Right lobe of liver (tissue), 6 donors: ENCODE measurements at regions not wholly inside any gene's neighbourhood (a gene's known extent, or its start where the extent isn't known, plus 50 kb on each side); places are given as distances from the start of the nearest gene placed in this dataset.
A peak's percentile ranks its signal among the peaks of the same experiment; 100 is the strongest.
"Not testable (repeated sequence)": the region's sequence is repeated elsewhere in the genome, so short reads cannot be mapped to it uniquely, and the experiment has no call there.

Experiments used
- ATAC-seq, 4 donors: fragments of 200-7000 bp; cut with Tn5 transposase; one replicate each; pipeline ENCODE4 v1.9.1; 2020; ENCODE audit warnings: mild to moderate bottlenecking in 4 of 4, moderate library complexity in 4 of 4
- DNase-seq, 3 donors: peaks; one replicate each; pipeline ENCODE4 v3.0.0-alpha.2; 2020
- H3K27ac ChIP-seq, 3 donors: fragments of 200-600 bp; one replicate each; pipeline ENCODE4 v1.8.0; 2022
- H3K27me3 ChIP-seq, 2 donors: fragments of 200-600 bp; one replicate each; pipeline ENCODE4 v1.8.0; 2022
- H3K36me3 ChIP-seq, 4 donors: fragments of 200-600 bp; sonication (generic) in 1 of 4; one replicate each; pipeline versions ENCODE4 v1.5.1 to v1.8.0; 2017 to 2022; ENCODE audit warnings: control low read depth in 1 of 4
- H3K4me1 ChIP-seq, 4 donors: fragments of 200-600 bp; sonication (generic) in 1 of 4; one replicate each; pipeline versions ENCODE4 v1.5.1 to v1.8.0; 2017 to 2022; ENCODE audit warnings: control low read depth in 1 of 4
- H3K4me3 ChIP-seq, 3 donors: fragments of 200-600 bp; one replicate each; pipeline ENCODE4 v1.8.0; 2022
- H3K9me3 ChIP-seq, 4 donors: fragments of 200-600 bp; sonication (generic) in 1 of 4; one replicate each; pipeline versions ENCODE4 v1.5.1 to v1.8.0; 2017 to 2022; ENCODE audit warnings: control low read depth in 1 of 4
- CTCF ChIP-seq, 4 donors: fragments of 200-600 bp in 3 of 4; fragments of 450-650 bp in 1 of 4; IDR thresholded peaks; one replicate each; pipeline versions ENCODE4 v1.5.1 to v1.8.0; 2016 to 2022; ENCODE audit warnings: antibody characterized with exemption in 4 of 4, mild to moderate bottlenecking in 2 of 4
- POLR2A ChIP-seq: fragments of 450-650 bp; IDR thresholded peaks from one replicate; pipeline ENCODE4 v1.6.1; 2017; ENCODE audit warnings: antibody characterized with exemption, mild to moderate bottlenecking
- WGBS: methylation state at CpG from one replicate; pipeline ENCODE4 v1.1.6; 2018; ENCODE audit warnings: low coverage, low lambda C conversion rate; ENCODE audit not compliant: insufficient coverage; ENCODE audit errors: missing lambda C conversion rate; 5-methylcytosine and 5-hydroxymethylcytosine counted together
- intact Hi-C, 2 donors: fragments of 100-400 bp; cut with DNase I; formaldehyde crosslinking; loops; one replicate each; pipeline versions ENCODE4 v1.11.2 to v1.14.1; 2022
- donor health status: DM: no; HTN: yes; CAD: no.
- donor health status: DM: no; HTN: no; CAD: no.
- donor health status: DM: no; HTN: no; CAD: no.
- donor health status: DM: no; HTN: yes; CAD: no.
- donor health status: DM: no; HTN: yes; CAD: no.

- no peaks in the 10 kb centered on the region for H3K36me3 ChIP-seq
- H3K4me1 ChIP-seq, result no peaks in the 10 kb centered on the region
- intact Hi-C loops, result no loop called here
- no peaks in the 10 kb centered on the region for H3K27me3 ChIP-seq
- no peak overlapping the region for H3K27ac ChIP-seq
- ATAC-seq (no peak), DNase-seq (no peak)
- no peak for TF ChIP-seq POLR2A
- no peak for TF ChIP-seq CTCF (IDR thresholded peaks at IDR 0.05)
- WGBS, result 52% methylated on average over 5 of the region's 5 CpGs
- no peaks in the 10 kb centered on the region for H3K9me3 ChIP-seq
- H3K4me3 ChIP-seq, result no peak overlapping the region
Measured at GRCh38 chr11:72520815-72521214, 86.5 kb upstream of the CLPB start.

- 83% methylated on average over 2 of the region's 2 CpGs for WGBS
- H3K4me1 ChIP-seq, DNase-seq, H3K36me3 ChIP-seq, H3K4me3 ChIP-seq, intact Hi-C loops, H3K27me3 ChIP-seq, H3K27ac ChIP-seq, H3K9me3 ChIP-seq: not testable (repeated sequence)
- ATAC-seq, result peak in 3 of 4 donors; percentile 16 to 32 (median 31)
Measured at GRCh38 chr11:72519882-72520281, 85.6 kb upstream of the CLPB start.

- H3K9me3 ChIP-seq, result no peaks in the 10 kb centered on the region
- WGBS, result 38% methylated on average over 8 of the region's 8 CpGs
Measured at GRCh38 chr11:72519220-72519881, 85.0 kb upstream of the CLPB start.

GRCh38 chr11:72514331-72514730, 80.0 kb upstream of the CLPB start:
- no peak overlapping the region for H3K27ac ChIP-seq
- no peak overlapping the region for H3K4me3 ChIP-seq
- no peaks in the 10 kb centered on the region for H3K27me3 ChIP-seq
- no peaks in the 10 kb centered on the region for H3K36me3 ChIP-seq
- TF ChIP-seq CTCF (IDR thresholded peaks at IDR 0.05), result no peak
- no peak for TF ChIP-seq POLR2A
- intact Hi-C loops, result no loop called here
- no peak for ATAC-seq
- 62% methylated on average over 3 of the region's 3 CpGs for WGBS
- no peaks in the 10 kb centered on the region for H3K9me3 ChIP-seq
- no peak for DNase-seq
- H3K4me1 ChIP-seq, result no peaks in the 10 kb centered on the region

More at GRCh38 chr11:72519220-72519881, 85.0 kb upstream of the CLPB start:
- TF ChIP-seq POLR2A (no peak), CTCF (IDR thresholded peaks at IDR 0.05) (no peak)
- Histone ChIP-seq H3K4me3 (peak overlapping the region in 1 of 3 donors; percentile 9), H3K27ac (no peak overlapping the region), H3K36me3 (no peaks in the 10 kb centered on the region), H3K4me1 (no peaks in the 10 kb centered on the region), H3K27me3 (no peaks in the 10 kb centered on the region)
- DNase-seq (no peak), ATAC-seq (peak; percentile 38 to 59 (median 54))
- intact Hi-C loops, result no loop called here

- H3K9me3 ChIP-seq, result no peaks in the 10 kb centered on the region
- no peak overlapping the region for H3K27ac ChIP-seq
- TF ChIP-seq POLR2A (no peak), CTCF (IDR thresholded peaks at IDR 0.05) (no peak)
- no peaks in the 10 kb centered on the region for H3K27me3 ChIP-seq
- no peak overlapping the region for H3K4me3 ChIP-seq
- ATAC-seq (no peak), DNase-seq (no peak)
- H3K4me1 ChIP-seq, result no peaks in the 10 kb centered on the region
- intact Hi-C loops, result no loop called here
- 50% methylated on average over 1 of the region's 1 CpG for WGBS
- no peaks in the 10 kb centered on the region for H3K36me3 ChIP-seq
Measured at GRCh38 chr11:72513411-72513810, 79.1 kb upstream of the CLPB start.
